PC-9 (cell line): ENCODE measurements at regions not wholly inside any gene's neighbourhood (a gene's known extent, or its start where the extent isn't known, plus 50 kb on each side); places are given as distances from the start of the nearest gene placed in this dataset.

ENCODE experiments used
- BruUV-seq: library from RNA; stranded (reverse); fragments of 400-500 nt; replicated peaks from 2 replicates; lab custom pipeline; 2021; lab: Mats Ljungman, UMichigan
- CTCF ChIA-PET: fragments of 300-600 bp; sonication (Branson Sonifier 250); formaldehyde crosslinking; loops from one replicate; lab custom pipeline; 2022; ENCODE audit warnings: antibody characterized with exemption; lab: Charles Lee
- POLR2A ChIA-PET: fragments of 300-600 bp; sonication (Branson Sonifier 250); formaldehyde crosslinking; loops from one replicate; lab custom pipeline; 2022; ENCODE audit warnings: antibody characterized with exemption; ENCODE audit not compliant: unreplicated experiment; lab: Charles Lee
- DNase-seq, 2 experiments: peaks; one replicate each; pipeline versions ENCODE4 v3.0.0 to v3.0.0-alpha.2; 2015 to 2022; ENCODE audit warnings: mixed read lengths in 1 of 2
- H2AFZ ChIP-seq: fragments of 200-600 bp; sonication (generic); 2 replicates; pipeline ENCODE4 v1.8.1; 2017; ENCODE audit warnings: antibody characterized with exemption
- H3F3A ChIP-seq: fragments of 200-600 bp; sonication (generic); 2 replicates; pipeline ENCODE4 v1.8.1; 2017; ENCODE audit warnings: antibody characterized with exemption, mild to moderate bottlenecking, low read depth; ENCODE audit not compliant: insufficient read depth
- H3K27ac ChIP-seq: fragments of 200-600 bp; sonication (generic); 2 replicates; pipeline ENCODE4 v1.6.1; 2016; ENCODE audit warnings: mixed run types
- H3K27me3 ChIP-seq: fragments of 200-600 bp; sonication (generic); 2 replicates; pipeline ENCODE4 v1.6.1; 2016; ENCODE audit warnings: low read depth, mixed run types; ENCODE audit not compliant: insufficient read depth
- H3K36me3 ChIP-seq: fragments of 200-600 bp; sonication (generic); 2 replicates; pipeline ENCODE4 v1.6.1; 2016; ENCODE audit warnings: low read depth, mixed run types
- H3K4me1 ChIP-seq: fragments of 200-600 bp; sonication (generic); replicated peaks from 2 replicates; pipeline ENCODE4 v1.6.1; 2016; ENCODE audit warnings: mixed run types; ENCODE audit not compliant: insufficient read depth
- H3K4me2 ChIP-seq: fragments of 200-600 bp; sonication (generic); 2 replicates; pipeline ENCODE4 v1.6.1; 2017; ENCODE audit warnings: mixed run types
- H3K4me3 ChIP-seq: fragments of 200-600 bp; sonication (generic); 2 replicates; pipeline ENCODE4 v1.6.1; 2016; ENCODE audit warnings: mixed run types
- H3K79me2 ChIP-seq: fragments of 200-600 bp; sonication (generic); 2 replicates; pipeline ENCODE4 v1.6.1; 2017; ENCODE audit warnings: low read depth, mixed run types
- H3K9me2 ChIP-seq: fragments of 200-600 bp; sonication (generic); 2 replicates; pipeline ENCODE4 v1.8.1; 2017; ENCODE audit warnings: mild to moderate bottlenecking; ENCODE audit not compliant: insufficient read depth
- H3K9me3 ChIP-seq: fragments of 200-600 bp; sonication (generic); 2 replicates; pipeline ENCODE4 v1.8.1; 2016; ENCODE audit warnings: low read depth; ENCODE audit not compliant: insufficient read depth
- H4K20me1 ChIP-seq: fragments of 200-600 bp; sonication (generic); 2 replicates; pipeline ENCODE4 v1.8.1; 2017; ENCODE audit not compliant: insufficient read depth
- EZH2 ChIP-seq: fragments of 200-600 bp; sonication (generic); IDR thresholded peaks from 2 replicates; pipeline ENCODE4 v1.8.0; 2017; ENCODE audit warnings: antibody characterized with exemption, low read depth
- intact Hi-C: fragments of 100-400 bp; cut with micrococcal nuclease; formaldehyde crosslinking; loops from one replicate; pipeline ENCODE4 v1.10.0; 2022; ENCODE audit not compliant: unreplicated experiment
- TF ChIP-seq, protein P1 (sequence below): fragments of 200-600 bp; sonication (generic); conservative IDR thresholded peaks from 2 replicates; pipeline ENCODE4 v1.6.1; 2017; ENCODE audit warnings: mixed run types, antibody characterized with exemption, mild to moderate bottlenecking, moderate library complexity

DNA sequence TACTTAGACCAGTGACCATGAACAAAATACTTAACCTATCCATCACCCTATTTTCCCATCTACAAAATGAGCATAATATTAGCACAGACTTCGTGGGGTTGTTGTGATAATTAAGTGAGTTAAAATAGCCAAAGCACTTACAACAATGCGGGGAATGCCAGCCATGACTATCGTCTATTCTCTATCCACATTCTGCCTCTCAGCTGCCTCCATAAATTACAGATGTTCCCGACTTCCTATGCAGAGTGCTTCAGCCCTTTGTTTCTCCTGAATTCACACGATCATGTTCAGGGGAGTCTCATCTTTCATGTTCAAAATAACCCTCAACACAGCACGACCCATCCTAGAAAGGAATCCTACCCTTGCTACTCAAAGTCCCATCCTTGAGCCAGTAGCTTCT lies 211.6 kb downstream of the EN1 start:
- POLR2A ChIA-PET = no interaction called here
- Histone ChIP-seq H3K79me2 (no peaks in the 10 kb centered on the region), H3K27ac (no peak overlapping the region), H3K27me3 (peaks cover 49% of the 10 kb centered on the region), H4K20me1 (no peaks in the 10 kb centered on the region), H3K9me3 (no peaks in the 10 kb centered on the region), H3F3A (no peaks in the 10 kb centered on the region), H3K4me3 (no peak overlapping the region), H2AFZ (no peak overlapping the region), H3K9me2 (no peaks in the 10 kb centered on the region; the same call in 1 of the 2 replicates), H3K4me1 (no peaks in the 10 kb centered on the region), H3K4me2 (no peak overlapping the region), H3K36me3 (no peaks in the 10 kb centered on the region)
- DNase-seq = no peak
- TF ChIP-seq, protein P1, sequence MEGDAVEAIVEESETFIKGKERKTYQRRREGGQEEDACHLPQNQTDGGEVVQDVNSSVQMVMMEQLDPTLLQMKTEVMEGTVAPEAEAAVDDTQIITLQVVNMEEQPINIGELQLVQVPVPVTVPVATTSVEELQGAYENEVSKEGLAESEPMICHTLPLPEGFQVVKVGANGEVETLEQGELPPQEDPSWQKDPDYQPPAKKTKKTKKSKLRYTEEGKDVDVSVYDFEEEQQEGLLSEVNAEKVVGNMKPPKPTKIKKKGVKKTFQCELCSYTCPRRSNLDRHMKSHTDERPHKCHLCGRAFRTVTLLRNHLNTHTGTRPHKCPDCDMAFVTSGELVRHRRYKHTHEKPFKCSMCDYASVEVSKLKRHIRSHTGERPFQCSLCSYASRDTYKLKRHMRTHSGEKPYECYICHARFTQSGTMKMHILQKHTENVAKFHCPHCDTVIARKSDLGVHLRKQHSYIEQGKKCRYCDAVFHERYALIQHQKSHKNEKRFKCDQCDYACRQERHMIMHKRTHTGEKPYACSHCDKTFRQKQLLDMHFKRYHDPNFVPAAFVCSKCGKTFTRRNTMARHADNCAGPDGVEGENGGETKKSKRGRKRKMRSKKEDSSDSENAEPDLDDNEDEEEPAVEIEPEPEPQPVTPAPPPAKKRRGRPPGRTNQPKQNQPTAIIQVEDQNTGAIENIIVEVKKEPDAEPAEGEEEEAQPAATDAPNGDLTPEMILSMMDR = no peak
- no peak for TF ChIP-seq EZH2
- intact Hi-C loops = no loop called here
- BruUV-seq = no TSS peak
- CTCF ChIA-PET = no interaction called here

DNA sequence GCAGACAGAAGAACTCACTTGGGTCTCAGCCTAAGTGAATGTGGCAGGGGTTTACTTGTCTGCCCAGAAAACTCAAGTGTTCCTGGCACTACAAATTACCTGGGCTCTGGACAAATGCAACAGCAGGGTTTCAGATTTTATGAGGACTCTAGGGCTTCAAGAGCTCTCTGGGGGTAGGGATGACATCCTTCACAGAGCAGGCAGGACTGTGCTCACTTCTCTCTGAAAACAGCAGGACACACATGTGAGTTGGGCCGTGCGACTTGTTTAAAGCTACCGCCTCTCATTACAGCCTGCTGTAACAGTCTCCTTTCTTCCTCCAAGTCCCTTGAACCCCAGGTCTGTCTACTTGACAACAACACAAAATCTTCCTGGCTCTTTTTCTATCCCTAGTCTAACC lies 212.6 kb downstream of the EN1 start:
- Histone ChIP-seq H3K4me1 (no peaks in the 10 kb centered on the region), H3K36me3 (no peaks in the 10 kb centered on the region), H4K20me1 (no peaks in the 10 kb centered on the region), H3F3A (no peaks in the 10 kb centered on the region), H3K27ac (no peak overlapping the region), H3K79me2 (no peaks in the 10 kb centered on the region), H2AFZ (no peak overlapping the region), H3K27me3 (peaks cover 58% of the 10 kb centered on the region), H3K4me3 (no peak overlapping the region), H3K9me3 (no peaks in the 10 kb centered on the region), H3K9me2 (no peaks in the 10 kb centered on the region; the same call in 1 of the 2 replicates), H3K4me2 (no peak overlapping the region)
- intact Hi-C loops = no loop called here
- ChIA-PET CTCF (no interaction called here), POLR2A (no interaction called here)
- TF ChIP-seq, protein P1 = no peak
- BruUV-seq = no TSS peak
- DNase-seq = no peak

DNA sequence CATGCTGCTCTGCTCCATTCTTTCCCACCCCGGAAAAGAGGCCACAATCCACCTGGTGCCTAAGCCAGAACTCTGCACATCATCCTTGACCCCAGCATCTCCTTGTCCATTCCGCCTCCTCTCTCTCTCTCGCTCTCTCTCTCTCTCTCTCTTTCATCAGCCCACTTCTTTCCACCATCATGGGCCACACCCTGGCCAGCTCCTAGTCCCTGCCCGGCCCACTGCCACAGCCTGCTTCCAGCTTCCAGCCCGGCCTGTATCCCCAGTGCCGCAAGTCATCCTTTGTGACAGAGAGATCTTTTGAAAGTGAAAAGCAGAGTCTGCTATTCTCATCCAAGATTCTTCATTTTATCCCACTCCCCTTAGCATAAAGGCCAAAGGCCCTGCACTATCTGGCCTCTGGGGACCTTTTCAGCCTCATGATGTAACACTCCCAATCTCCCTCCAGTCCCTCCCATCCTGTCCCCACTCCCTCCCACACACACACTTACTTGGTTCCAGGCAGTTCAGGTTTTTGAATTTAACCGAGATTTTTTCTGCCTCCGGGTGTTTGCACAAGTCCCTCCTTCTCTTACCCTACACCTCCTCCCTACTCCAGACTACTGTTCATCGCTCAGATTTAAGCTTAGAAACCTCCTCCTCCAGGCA lies 214.0 kb downstream of the EN1 start:
- H3K9me2 ChIP-seq = no peaks in the 10 kb centered on the region; the same call in 1 of the 2 replicates
- peaks cover 69% of the 10 kb centered on the region for H3K27me3 ChIP-seq
- H3K4me2 ChIP-seq = no peak overlapping the region
- no peaks in the 10 kb centered on the region for H3K4me1 ChIP-seq
- no peak overlapping the region for H3K27ac ChIP-seq
- H3K9me3 ChIP-seq = no peaks in the 10 kb centered on the region
- POLR2A ChIA-PET = no interaction called here
- H3K79me2 ChIP-seq = no peaks in the 10 kb centered on the region
- CTCF ChIA-PET = no interaction called here
- no peak overlapping the region for H2AFZ ChIP-seq
- TF ChIP-seq, protein P1 = no peak
- no peak for TF ChIP-seq EZH2
- H3F3A ChIP-seq = no peaks in the 10 kb centered on the region
- no peaks in the 10 kb centered on the region for H4K20me1 ChIP-seq
- H3K4me3 ChIP-seq = no peak overlapping the region
- BruUV-seq = no TSS peak
- intact Hi-C loops = no loop called here
- DNase-seq = no peak
- H3K36me3 ChIP-seq = no peaks in the 10 kb centered on the region
